HFFc6 (cell line): ENCODE measurements at regions not wholly inside any gene's neighbourhood (a gene's known extent, or its start where the extent isn't known, plus 50 kb on each side); places are given as distances from the start of the nearest gene placed in this dataset.
"Not testable (repeated sequence)": the region's sequence is repeated elsewhere in the genome, so short reads cannot be mapped to it uniquely, and the experiment has no call there.

Experiments
- DNase-seq: peaks from one replicate; pipeline ENCODE4 v3.0.0-alpha.2; 2018
- H3K27ac Mint-ChIP-seq: 2 replicates; pipeline ENCODE4 v1.8.0; 2020; ENCODE audit warnings: mild to moderate bottlenecking, mixed read lengths
- H3K27me3 Mint-ChIP-seq: 2 replicates; pipeline ENCODE4 v1.8.0; 2021; ENCODE audit warnings: mild to moderate bottlenecking, moderate library complexity, mixed read lengths; ENCODE audit not compliant: insufficient read depth
- H3K36me3 Mint-ChIP-seq: 2 replicates; pipeline ENCODE4 v1.8.0; 2021; ENCODE audit warnings: low read depth, mixed read lengths
- H3K4me1 Mint-ChIP-seq: 2 replicates; pipeline ENCODE4 v1.8.0; 2020; ENCODE audit warnings: low read depth, mixed read lengths
- H3K4me3 Mint-ChIP-seq: 2 replicates; pipeline ENCODE4 v1.8.0; 2020; ENCODE audit warnings: mild to moderate bottlenecking, moderate library complexity, mixed read lengths
- H3K9me3 Mint-ChIP-seq: 2 replicates; pipeline ENCODE4 v1.8.0; 2020; ENCODE audit warnings: mild to moderate bottlenecking, mixed read lengths
- TF ChIP-seq, protein P1 (sequence below): fragments of 200-600 bp; sonication (generic); IDR thresholded peaks from 2 replicates; pipeline ENCODE4 v1.5.0; 2021; ENCODE audit warnings: antibody characterized with exemption, mild to moderate bottlenecking

DNA sequence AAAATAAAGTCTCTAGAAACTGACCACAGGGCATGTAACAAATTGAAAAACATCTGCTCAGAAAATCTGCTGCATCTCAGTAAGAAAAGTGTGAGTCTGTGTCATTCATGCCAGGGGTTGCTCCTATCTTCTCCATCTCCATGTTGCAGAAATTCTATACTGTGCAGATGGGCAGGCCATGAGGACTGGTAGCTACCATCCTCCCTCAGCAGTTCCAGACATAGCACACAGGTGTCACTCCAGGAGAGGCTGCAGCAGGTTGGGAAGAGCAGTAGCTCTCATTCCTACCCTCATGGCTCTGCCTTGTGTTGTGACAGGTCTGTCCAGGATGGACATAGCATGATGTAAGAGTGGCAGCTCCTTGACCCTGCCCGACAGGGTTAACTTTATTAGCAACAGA lies 173.4 kb downstream of the NDUFS4 start:
- H3K36me3 Mint-ChIP-seq = no peaks in the 10 kb centered on the region
- DNase-seq = no peak
- no peak overlapping the region for H3K4me3 Mint-ChIP-seq
- H3K27ac Mint-ChIP-seq = no peak overlapping the region
- TF ChIP-seq, protein P1, sequence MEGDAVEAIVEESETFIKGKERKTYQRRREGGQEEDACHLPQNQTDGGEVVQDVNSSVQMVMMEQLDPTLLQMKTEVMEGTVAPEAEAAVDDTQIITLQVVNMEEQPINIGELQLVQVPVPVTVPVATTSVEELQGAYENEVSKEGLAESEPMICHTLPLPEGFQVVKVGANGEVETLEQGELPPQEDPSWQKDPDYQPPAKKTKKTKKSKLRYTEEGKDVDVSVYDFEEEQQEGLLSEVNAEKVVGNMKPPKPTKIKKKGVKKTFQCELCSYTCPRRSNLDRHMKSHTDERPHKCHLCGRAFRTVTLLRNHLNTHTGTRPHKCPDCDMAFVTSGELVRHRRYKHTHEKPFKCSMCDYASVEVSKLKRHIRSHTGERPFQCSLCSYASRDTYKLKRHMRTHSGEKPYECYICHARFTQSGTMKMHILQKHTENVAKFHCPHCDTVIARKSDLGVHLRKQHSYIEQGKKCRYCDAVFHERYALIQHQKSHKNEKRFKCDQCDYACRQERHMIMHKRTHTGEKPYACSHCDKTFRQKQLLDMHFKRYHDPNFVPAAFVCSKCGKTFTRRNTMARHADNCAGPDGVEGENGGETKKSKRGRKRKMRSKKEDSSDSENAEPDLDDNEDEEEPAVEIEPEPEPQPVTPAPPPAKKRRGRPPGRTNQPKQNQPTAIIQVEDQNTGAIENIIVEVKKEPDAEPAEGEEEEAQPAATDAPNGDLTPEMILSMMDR = no peak
- H3K9me3 Mint-ChIP-seq = no peaks in the 10 kb centered on the region
- no peaks in the 10 kb centered on the region for H3K4me1 Mint-ChIP-seq
- H3K27me3 Mint-ChIP-seq = peaks cover 15% of the 10 kb centered on the region

DNA sequence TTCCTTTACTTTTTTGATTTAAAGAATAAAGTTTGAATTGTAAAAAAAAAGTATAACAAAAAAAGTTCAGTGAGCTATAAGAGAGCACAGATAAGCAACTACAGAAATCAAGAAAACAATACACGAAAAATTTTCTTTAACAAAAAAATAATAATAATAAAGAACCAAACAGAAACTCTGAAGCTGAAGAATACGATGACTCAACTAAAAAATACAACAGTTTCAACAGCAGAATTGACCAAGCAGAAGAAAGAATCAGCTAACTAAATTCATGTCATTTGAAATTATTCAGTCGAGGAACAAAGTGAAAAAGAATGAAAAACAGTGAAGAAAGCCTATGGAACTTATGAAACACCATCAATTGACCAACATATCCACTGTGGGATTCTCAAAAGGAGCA lies 177.7 kb downstream of the NDUFS4 start:
- no peak overlapping the region for H3K27ac Mint-ChIP-seq
- TF ChIP-seq, protein P1 = no peak
- H3K36me3 Mint-ChIP-seq = no peaks in the 10 kb centered on the region
- H3K9me3 Mint-ChIP-seq = no peaks in the 10 kb centered on the region
- no peaks in the 10 kb centered on the region for H3K4me1 Mint-ChIP-seq
- no peak overlapping the region for H3K4me3 Mint-ChIP-seq
- H3K27me3 Mint-ChIP-seq = peaks cover 8% of the 10 kb centered on the region
- no peak for DNase-seq

DNA sequence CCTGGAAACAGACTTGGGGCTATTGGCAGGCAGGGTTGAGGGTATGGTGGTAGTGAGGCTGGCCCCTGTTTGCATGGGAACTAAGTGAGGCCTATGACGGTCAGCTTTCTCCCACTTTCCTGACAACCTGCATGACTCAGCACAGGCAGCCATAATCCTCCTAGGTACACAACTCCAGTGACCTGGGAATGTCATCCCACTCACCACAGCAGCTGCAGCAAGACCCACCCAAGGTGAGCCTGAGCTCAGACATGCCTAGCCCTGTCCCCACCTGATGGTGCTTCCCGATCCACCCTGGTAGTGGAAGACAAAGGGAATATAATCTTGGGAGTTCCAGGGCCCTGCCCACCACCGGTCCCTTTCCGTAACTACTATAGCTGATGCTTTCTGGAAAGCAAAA lies 178.7 kb downstream of the NDUFS4 start:
- DNase-seq = no peak
- Mint-ChIP-seq H3K27ac (no peak overlapping the region), H3K4me1 (no peaks in the 10 kb centered on the region)

DNA sequence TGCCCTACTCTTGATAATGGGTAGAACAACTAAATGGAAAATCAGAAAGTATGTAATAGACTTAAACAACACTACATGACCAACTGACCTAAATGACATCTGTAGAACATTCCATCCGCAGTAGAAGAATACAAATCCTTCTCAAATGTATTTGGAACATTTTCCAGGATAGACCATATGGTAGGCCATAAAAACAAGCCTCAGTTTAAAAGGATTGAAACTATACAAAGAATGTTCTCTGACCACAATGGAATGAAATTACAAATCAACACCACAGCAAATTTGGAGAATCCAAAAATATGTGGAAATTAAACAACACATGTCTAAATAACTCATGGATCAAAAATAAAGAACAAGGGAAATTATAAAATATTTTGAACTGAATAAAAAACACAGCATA lies 189.2 kb downstream of the NDUFS4 start:
- peaks cover 20% of the 10 kb centered on the region for H3K9me3 Mint-ChIP-seq
- H3K36me3 Mint-ChIP-seq = peaks cover 12% of the 10 kb centered on the region
- peaks cover 10% of the 10 kb centered on the region for H3K27me3 Mint-ChIP-seq
- DNase-seq = no peak
- TF ChIP-seq, protein P1 = no peak
- peaks cover 8% of the 10 kb centered on the region; the same call in 1 of the 2 replicates for H3K4me1 Mint-ChIP-seq
- no peak overlapping the region for H3K4me3 Mint-ChIP-seq
- H3K27ac Mint-ChIP-seq = no peak overlapping the region

More for the DNA sequence above, 178.7 kb downstream of the NDUFS4 start:
- Mint-ChIP-seq H3K27me3 (peaks cover 8% of the 10 kb centered on the region), H3K9me3 (no peaks in the 10 kb centered on the region), H3K36me3 (no peaks in the 10 kb centered on the region), H3K4me3 (no peak overlapping the region)
- TF ChIP-seq, protein P1 = no peak

DNA sequence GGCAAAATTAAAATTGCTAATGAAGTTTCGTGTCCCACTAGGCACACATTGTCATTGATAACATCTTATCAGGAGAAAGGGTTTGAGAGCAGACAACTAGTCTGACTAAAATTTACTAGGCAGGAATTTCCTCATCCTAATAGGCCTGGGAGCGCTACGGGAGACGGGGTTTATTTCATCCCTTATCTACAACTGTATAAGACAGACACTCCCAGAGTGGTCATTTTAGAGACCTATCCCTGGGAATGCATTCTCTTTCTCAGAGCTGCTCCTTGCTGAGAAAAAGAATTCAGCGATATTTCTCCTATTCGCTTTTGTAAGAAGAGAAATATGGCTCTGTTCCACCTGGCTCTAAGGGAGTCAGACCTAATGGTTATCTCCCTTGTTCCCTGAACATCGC lies 191.8 kb downstream of the NDUFS4 start:
- not testable (repeated sequence) for H3K4me1 Mint-ChIP-seq

DNA sequence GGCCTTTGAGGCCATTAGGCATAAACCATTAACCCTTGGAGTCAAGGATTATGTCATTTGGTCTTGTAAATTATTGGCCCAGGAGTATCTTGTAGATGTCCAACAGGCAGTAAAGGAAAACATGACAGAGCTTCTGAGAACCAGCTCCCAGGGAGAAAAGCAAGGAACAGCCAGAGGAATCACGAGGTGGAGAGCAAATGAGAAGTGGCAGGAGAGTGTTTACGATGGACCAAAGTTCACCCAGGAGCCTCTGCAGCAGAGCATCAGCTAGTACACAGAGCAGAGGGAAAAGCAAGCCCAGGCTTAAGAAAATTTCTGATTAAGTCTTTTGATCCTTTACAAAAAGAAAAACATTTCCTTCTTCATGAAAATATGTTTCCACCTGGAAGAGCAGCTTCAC lies 206.2 kb downstream of the NDUFS4 start:
- H3K27ac Mint-ChIP-seq = no peak overlapping the region
- TF ChIP-seq, protein P1 = no peak
- H3K4me3 Mint-ChIP-seq = no peak overlapping the region
- no peaks in the 10 kb centered on the region; the same call in 1 of the 2 replicates for H3K9me3 Mint-ChIP-seq
- peaks cover 1% of the 10 kb centered on the region for H3K27me3 Mint-ChIP-seq
- H3K36me3 Mint-ChIP-seq = no peaks in the 10 kb centered on the region
- no peaks in the 10 kb centered on the region; the same call in 1 of the 2 replicates for H3K4me1 Mint-ChIP-seq
- DNase-seq = no peak

More for the DNA sequence above, 191.8 kb downstream of the NDUFS4 start:
- Mint-ChIP-seq H3K9me3 (peaks cover 20% of the 10 kb centered on the region), H3K36me3 (peaks cover 12% of the 10 kb centered on the region)
- H3K27ac Mint-ChIP-seq, H3K27me3 Mint-ChIP-seq, H3K4me3 Mint-ChIP-seq, DNase-seq: not testable (repeated sequence)
